ENCODE measurements at regions not wholly inside any gene's neighbourhood (a gene's known extent, or its start where the extent isn't known, plus 50 kb on each side); places are given as distances from the start of the nearest gene placed in this dataset.

- H3K9me3 Mint-ChIP-seq: no peaks in the 10 kb centered on the region
Measured at GRCh38 chr7:137129025-137129424, 214.5 kb downstream of the PTN start.

GRCh38 chr7:137127806-137128205 lies 215.7 kb downstream of the PTN start:
- no peak overlapping the region for H3K27ac Mint-ChIP-seq
- no peak for DNase-seq (ENCODE audit: extremely low spot score, unreplicated experiment)
- no peaks in the 10 kb centered on the region for H3K27me3 Mint-ChIP-seq
- H3K4me1 Mint-ChIP-seq (ENCODE audit: unreplicated experiment): no peaks in the 10 kb centered on the region
- H3K4me3 Mint-ChIP-seq: no peak overlapping the region
- no peaks in the 10 kb centered on the region for H3K9me3 Mint-ChIP-seq
- no peaks in the 10 kb centered on the region for H3K36me3 Mint-ChIP-seq
- no peak for TF ChIP-seq CTCF (conservative IDR thresholded peaks at IDR 0.05)

More at GRCh38 chr7:137129025-137129424, 214.5 kb downstream of the PTN start:
- TF ChIP-seq CTCF (conservative IDR thresholded peaks at IDR 0.05): no peak
- Mint-ChIP-seq H3K4me1 (ENCODE audit: unreplicated experiment) (no peaks in the 10 kb centered on the region), H3K27me3 (no peaks in the 10 kb centered on the region), H3K4me3 (no peak overlapping the region), H3K27ac (no peak overlapping the region), H3K36me3 (no peaks in the 10 kb centered on the region)
- no peak for DNase-seq (ENCODE audit: extremely low spot score, unreplicated experiment)

- H3K4me3 Mint-ChIP-seq: no peak overlapping the region
- no peak for TF ChIP-seq CTCF (conservative IDR thresholded peaks at IDR 0.05)
- H3K27me3 Mint-ChIP-seq: no peaks in the 10 kb centered on the region
- no peak for DNase-seq (ENCODE audit: extremely low spot score, unreplicated experiment)
- no peaks in the 10 kb centered on the region for H3K9me3 Mint-ChIP-seq
- no peaks in the 10 kb centered on the region for H3K4me1 Mint-ChIP-seq (ENCODE audit: unreplicated experiment)
- H3K36me3 Mint-ChIP-seq: no peaks in the 10 kb centered on the region
- H3K27ac Mint-ChIP-seq: no peak overlapping the region
Measured at GRCh38 chr7:137127058-137127457, 216.5 kb downstream of the PTN start.

GRCh38 chr7:137122145-137122544 lies 221.4 kb downstream of the PTN start:
- Mint-ChIP-seq H3K4me3 (no peak overlapping the region), H3K36me3 (no peaks in the 10 kb centered on the region), H3K9me3 (no peaks in the 10 kb centered on the region), H3K27me3 (no peaks in the 10 kb centered on the region), H3K4me1 (ENCODE audit: unreplicated experiment) (no peaks in the 10 kb centered on the region), H3K27ac (no peak overlapping the region)
- no peak for DNase-seq (ENCODE audit: extremely low spot score, unreplicated experiment)
- no peak for TF ChIP-seq CTCF (conservative IDR thresholded peaks at IDR 0.05)

GRCh38 chr7:137120690-137121089 lies 222.8 kb downstream of the PTN start:
- Mint-ChIP-seq H3K36me3 (no peaks in the 10 kb centered on the region), H3K27me3 (no peaks in the 10 kb centered on the region), H3K4me3 (no peak overlapping the region), H3K9me3 (no peaks in the 10 kb centered on the region), H3K4me1 (ENCODE audit: unreplicated experiment) (no peaks in the 10 kb centered on the region), H3K27ac (no peak overlapping the region)
- no peak for DNase-seq (ENCODE audit: extremely low spot score, unreplicated experiment)
- TF ChIP-seq CTCF (conservative IDR thresholded peaks at IDR 0.05): no peak

GRCh38 chr7:137110535-137110934 lies 233.0 kb downstream of the PTN start:
- peaks cover 4% of the 10 kb centered on the region for H3K4me1 Mint-ChIP-seq (ENCODE audit: unreplicated experiment)
- H3K36me3 Mint-ChIP-seq: no peaks in the 10 kb centered on the region
- no peak for DNase-seq (ENCODE audit: extremely low spot score, unreplicated experiment)
- no peak overlapping the region for H3K27ac Mint-ChIP-seq
- TF ChIP-seq CTCF (conservative IDR thresholded peaks at IDR 0.05): no peak
- H3K4me3 Mint-ChIP-seq: no peak overlapping the region
- no peaks in the 10 kb centered on the region for H3K27me3 Mint-ChIP-seq
- H3K9me3 Mint-ChIP-seq: no peaks in the 10 kb centered on the region

Data from type B pancreatic cell (in vitro differentiated cells).